HG03097 (cell line): ENCODE measurements at regions not wholly inside any gene's neighbourhood (a gene's known extent, or its start where the extent isn't known, plus 50 kb on each side); places are given as distances from the start of the nearest gene placed in this dataset.
"Not testable (repeated sequence)": the region's sequence is repeated elsewhere in the genome, so short reads cannot be mapped to it uniquely, and the experiment has no call there.

ENCODE experiments used
- ATAC-seq: cut with Tn5 transposase; IDR thresholded peaks from one replicate; pipeline ENCODE4 v1.9.1; 2021; ENCODE audit not compliant: unreplicated experiment, low FRiP score

- ATAC-seq = no peak
Observed at GRCh38 chr1:96596226-96596922, 125.2 kb upstream of the PTBP2 start.

DNA sequence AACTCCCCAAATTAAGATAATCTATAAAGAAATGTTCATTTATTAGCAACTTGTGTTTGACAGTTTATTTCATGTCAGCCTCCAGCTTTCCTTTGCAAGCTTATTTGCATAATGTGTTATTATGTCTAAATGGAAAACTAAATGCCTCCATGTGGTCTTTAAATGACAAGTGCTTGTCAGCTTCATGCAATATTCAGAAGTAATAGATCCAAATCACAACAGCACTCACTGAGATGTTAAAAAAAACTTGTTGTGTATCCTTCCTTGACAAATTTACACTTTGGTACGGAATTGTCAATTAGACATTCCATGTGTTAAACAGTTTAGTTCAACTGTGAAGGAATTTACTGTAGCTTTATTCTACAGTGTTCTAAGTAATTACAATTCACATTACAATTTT lies 124.4 kb upstream of the PTBP2 start:
- no peak for ATAC-seq

- no peak for ATAC-seq
Observed at GRCh38 chr1:96598416-96599168, 123.0 kb upstream of the PTBP2 start.

GRCh38 chr1:96604620-96605019 lies 117.0 kb upstream of the PTBP2 start:
- not testable (repeated sequence) for ATAC-seq

DNA sequence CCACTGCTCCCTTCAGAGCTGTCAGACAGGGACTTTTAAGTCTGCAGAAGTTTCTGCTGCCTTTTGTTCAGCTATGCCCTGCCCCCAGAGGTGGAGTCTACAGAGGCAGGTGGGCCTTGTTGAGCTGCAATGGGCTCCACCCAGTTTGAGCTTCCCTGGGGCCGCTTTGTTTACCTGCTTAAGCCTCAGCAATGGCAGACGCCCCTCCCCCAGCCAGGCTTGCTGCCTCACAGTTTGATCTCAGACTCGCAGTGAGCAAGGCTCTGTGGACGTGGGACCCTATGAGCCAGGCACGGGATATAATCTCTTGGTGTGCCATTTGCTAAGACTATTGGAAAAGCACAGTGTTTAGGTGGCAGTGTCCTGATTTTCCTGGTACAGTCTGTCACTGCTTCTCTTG lies 104.2 kb upstream of the PTBP2 start:
- ATAC-seq = not testable (repeated sequence)

GRCh38 chr1:96632045-96632664 lies 89.4 kb upstream of the PTBP2 start:
- no peak for ATAC-seq

GRCh38 chr1:96633695-96634094 lies 87.9 kb upstream of the PTBP2 start:
- no peak for ATAC-seq

GRCh38 chr1:96634883-96635282 lies 86.7 kb upstream of the PTBP2 start:
- no peak for ATAC-seq

DNA sequence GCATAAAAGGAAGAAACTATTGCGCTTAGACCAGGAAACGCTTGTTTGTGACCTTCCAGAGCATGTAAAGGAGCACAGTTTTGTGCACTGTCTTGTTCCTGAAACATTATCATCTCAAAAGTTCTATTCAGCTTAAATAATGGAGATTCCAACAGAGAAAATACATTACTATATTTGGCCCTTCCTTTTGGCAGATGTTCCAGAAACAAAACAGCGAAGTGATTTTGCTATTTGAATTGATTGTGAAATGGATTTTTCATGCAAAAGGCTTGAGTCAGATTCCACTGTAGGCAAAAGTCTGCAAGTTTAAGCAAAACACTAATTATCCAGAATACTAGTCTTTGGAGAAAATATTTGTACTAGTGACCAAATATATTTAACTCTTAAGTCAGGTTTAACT lies 80.3 kb upstream of the PTBP2 start:
- ATAC-seq = no peak

GRCh38 chr1:96643519-96643918 lies 78.1 kb upstream of the PTBP2 start:
- no peak for ATAC-seq

GRCh38 chr1:96649301-96649700 lies 72.3 kb upstream of the PTBP2 start:
- ATAC-seq = no peak

- ATAC-seq = no peak
Observed at GRCh38 chr1:96651517-96651916, 70.1 kb upstream of the PTBP2 start.

DNA sequence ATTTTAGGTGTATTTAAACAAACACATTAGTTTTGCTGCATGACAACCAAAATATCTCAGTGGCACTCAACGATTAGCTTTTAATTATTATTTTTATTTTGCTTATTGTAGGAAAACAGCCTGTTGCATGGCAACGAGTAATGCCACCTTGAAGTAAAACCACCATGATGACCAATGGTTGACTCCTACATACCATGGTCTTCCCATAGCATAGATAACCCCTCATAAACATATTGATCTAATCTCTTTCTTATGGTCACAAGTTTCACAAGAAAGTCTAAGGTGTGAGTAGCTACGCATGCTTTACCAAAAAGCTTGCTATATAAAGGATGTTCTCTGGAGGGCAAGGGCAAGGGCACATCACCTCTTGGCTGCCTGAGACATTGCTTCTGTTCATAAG lies 61.5 kb upstream of the PTBP2 start:
- no peak for ATAC-seq

DNA sequence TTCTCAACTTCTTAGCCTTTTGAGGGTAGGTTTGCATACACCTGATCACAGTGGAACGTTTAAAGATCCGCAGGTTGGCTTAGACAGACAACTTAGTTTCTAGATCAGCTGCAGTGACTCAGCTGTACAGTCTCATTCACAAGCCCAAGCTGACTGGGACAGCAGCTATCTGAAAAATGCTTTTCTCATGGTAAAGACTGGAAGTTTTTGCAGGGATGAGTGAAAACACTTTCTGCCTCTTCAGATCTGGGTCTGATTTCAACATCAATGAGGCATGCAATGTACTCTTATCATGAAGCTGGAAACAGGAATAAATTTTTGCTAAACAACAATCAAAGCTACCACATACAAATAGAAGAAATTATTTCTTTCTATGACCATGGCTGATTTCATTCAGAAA lies 61.1 kb upstream of the PTBP2 start:
- no peak for ATAC-seq
